Skeletal muscle satellite cell (primary cell): ENCODE measurements at regions not wholly inside any gene's neighbourhood (a gene's known extent, or its start where the extent isn't known, plus 50 kb on each side); places are given as distances from the start of the nearest gene placed in this dataset.

Experiments
- H3K27me3 ChIP-seq: 2 replicates; pipeline ENCODE4 v1.7.0; 2013; ENCODE audit warnings: low read length; ENCODE audit not compliant: control insufficient read depth, insufficient read depth
- H3K36me3 ChIP-seq: 2 replicates; pipeline ENCODE4 v1.7.0; 2013; ENCODE audit warnings: mild to moderate bottlenecking, control low read depth, low read length; ENCODE audit not compliant: insufficient read depth
- H3K4me1 ChIP-seq: 2 replicates; pipeline ENCODE4 v1.7.0; 2013; ENCODE audit warnings: low read length; ENCODE audit not compliant: control insufficient read depth, insufficient read depth
- H3K4me2 ChIP-seq: 2 replicates; pipeline ENCODE4 v1.7.0; 2013; ENCODE audit warnings: mild to moderate bottlenecking, low read length
- H3K4me3 ChIP-seq: 2 replicates; pipeline ENCODE4 v1.7.0; 2013; ENCODE audit warnings: low read length
- H3K9ac ChIP-seq: 2 replicates; pipeline ENCODE4 v1.7.0; 2013; ENCODE audit warnings: mild to moderate bottlenecking, low read depth, low read length, moderate library complexity
- H3K9me3 ChIP-seq: replicated peaks from 2 replicates; pipeline ENCODE4 v1.7.0; 2013; ENCODE audit warnings: mild to moderate bottlenecking, control low read depth, low read length

GRCh38 chr6:147132889-147133288 lies 71.3 kb upstream of the STXBP5 start:
- Histone ChIP-seq H3K4me2 (no peak overlapping the region), H3K36me3 (no peaks in the 10 kb centered on the region), H3K27me3 (no peaks in the 10 kb centered on the region), H3K9ac (no peak overlapping the region), H3K4me1 (peaks cover 11% of the 10 kb centered on the region), H3K9me3 (no peaks in the 10 kb centered on the region), H3K4me3 (no peak overlapping the region)

DNA sequence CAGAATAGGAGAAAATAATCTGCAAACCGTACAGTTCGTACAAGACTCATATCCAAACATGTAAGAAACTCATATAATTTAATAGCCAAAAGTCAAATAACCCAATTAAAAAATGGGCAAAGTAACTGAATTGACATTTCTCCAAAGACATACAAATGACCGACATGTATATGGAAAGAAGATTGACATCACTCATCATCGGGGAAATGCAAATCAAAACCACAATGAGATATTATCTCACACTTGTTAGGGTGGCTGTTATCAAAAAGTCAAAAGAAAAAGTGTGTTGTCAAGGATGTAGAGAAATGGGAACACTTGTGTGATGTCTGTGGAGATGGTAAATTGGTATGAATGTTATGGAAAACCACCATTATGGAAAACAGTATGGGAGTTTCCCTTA lies 70.5 kb upstream of the STXBP5 start:
- no peaks in the 10 kb centered on the region for H3K27me3 ChIP-seq
- no peaks in the 10 kb centered on the region for H3K9me3 ChIP-seq
- H3K9ac ChIP-seq, result no peak overlapping the region

DNA sequence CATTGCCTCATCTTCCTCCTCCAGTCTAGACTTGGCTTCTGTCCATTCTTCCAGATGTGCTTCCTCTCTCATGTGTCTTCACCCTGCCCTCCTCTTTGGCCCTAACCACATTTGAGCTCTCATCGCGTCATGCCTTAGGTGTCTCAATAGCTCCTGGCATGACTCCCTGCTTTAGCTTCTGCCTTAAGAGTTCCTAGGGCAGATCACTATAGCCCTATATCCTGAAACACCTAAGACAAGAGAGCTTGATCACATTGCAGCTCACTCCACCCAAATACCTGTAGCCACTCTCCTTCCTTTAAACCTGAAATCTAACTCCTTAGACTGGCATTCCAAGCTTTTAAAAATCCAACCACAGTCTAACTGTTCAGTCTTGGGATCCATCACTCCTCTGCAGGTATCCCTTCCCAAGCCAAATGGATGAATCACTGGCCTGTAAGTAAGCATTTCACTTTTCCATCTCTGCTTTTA lies 69.0 kb upstream of the STXBP5 start:
- no peak overlapping the region for H3K4me2 ChIP-seq
- no peaks in the 10 kb centered on the region for H3K36me3 ChIP-seq
- no peak overlapping the region for H3K4me3 ChIP-seq
- no peaks in the 10 kb centered on the region for H3K9me3 ChIP-seq
- peaks cover 11% of the 10 kb centered on the region for H3K4me1 ChIP-seq
- no peak overlapping the region for H3K9ac ChIP-seq
- H3K27me3 ChIP-seq, result no peaks in the 10 kb centered on the region

More for the DNA sequence above, 70.5 kb upstream of the STXBP5 start:
- Histone ChIP-seq H3K4me2 (no peak overlapping the region), H3K4me3 (no peak overlapping the region), H3K36me3 (no peaks in the 10 kb centered on the region), H3K4me1 (peaks cover 11% of the 10 kb centered on the region)

GRCh38 chr6:147136057-147136456 lies 68.2 kb upstream of the STXBP5 start:
- H3K4me3 ChIP-seq, result no peak overlapping the region
- no peak overlapping the region for H3K9ac ChIP-seq
- H3K9me3 ChIP-seq, result no peaks in the 10 kb centered on the region
- no peaks in the 10 kb centered on the region for H3K27me3 ChIP-seq
- no peaks in the 10 kb centered on the region for H3K36me3 ChIP-seq
- H3K4me2 ChIP-seq, result no peak overlapping the region
- H3K4me1 ChIP-seq, result peaks cover 11% of the 10 kb centered on the region

DNA sequence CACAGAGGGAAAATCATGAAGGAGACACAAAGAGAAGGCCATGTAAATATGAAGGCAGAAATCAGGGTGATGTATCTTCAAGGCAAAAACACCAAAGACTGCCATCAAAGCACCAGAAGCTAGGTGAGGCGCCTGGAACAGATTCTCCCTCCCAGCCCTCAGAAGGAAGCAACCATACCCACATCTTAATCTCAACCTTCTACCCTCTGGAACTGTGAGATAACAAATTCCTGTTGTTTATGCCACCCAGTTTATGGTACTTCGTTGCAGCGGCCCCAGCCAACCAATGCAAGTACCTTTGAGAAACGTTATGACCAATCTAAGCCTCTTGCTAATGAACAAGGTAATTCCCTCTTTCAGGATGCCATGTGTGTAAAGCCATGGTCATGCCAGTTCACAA lies 66.2 kb upstream of the STXBP5 start:
- H3K27me3 ChIP-seq, result no peaks in the 10 kb centered on the region

DNA sequence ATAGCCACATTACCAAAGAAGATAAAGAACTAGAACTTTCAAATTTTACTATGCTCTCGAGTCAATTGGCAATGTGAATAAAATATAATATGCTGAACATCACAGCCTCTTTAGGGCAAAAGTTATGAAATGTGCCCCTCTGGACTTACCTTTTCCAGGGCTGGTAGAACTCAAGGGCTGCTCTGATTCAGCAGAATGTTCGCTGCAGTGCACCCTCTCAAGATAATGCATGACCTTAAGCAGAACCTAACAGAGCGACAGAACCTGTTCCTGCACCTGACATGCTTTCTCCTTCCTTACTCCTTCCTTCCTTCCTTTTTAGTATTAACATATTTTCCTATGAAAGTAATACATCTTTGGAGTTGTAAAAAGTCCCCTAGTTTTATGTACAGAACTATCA lies 65.4 kb upstream of the STXBP5 start:
- H3K27me3 ChIP-seq, result no peaks in the 10 kb centered on the region
- H3K9ac ChIP-seq, result no peak overlapping the region
- H3K36me3 ChIP-seq, result no peaks in the 10 kb centered on the region
- H3K4me3 ChIP-seq, result no peak overlapping the region
- H3K4me1 ChIP-seq, result peaks cover 15% of the 10 kb centered on the region
- H3K9me3 ChIP-seq, result no peaks in the 10 kb centered on the region
- no peak overlapping the region for H3K4me2 ChIP-seq

More for the DNA sequence above, 66.2 kb upstream of the STXBP5 start:
- no peak overlapping the region for H3K4me2 ChIP-seq
- no peak overlapping the region for H3K9ac ChIP-seq
- peaks cover 15% of the 10 kb centered on the region for H3K4me1 ChIP-seq
- H3K36me3 ChIP-seq, result no peaks in the 10 kb centered on the region
- H3K4me3 ChIP-seq, result no peak overlapping the region
- no peaks in the 10 kb centered on the region for H3K9me3 ChIP-seq

GRCh38 chr6:147141711-147142308 lies 62.4 kb upstream of the STXBP5 start:
- Histone ChIP-seq H3K9me3 (no peaks in the 10 kb centered on the region), H3K4me2 (no peak overlapping the region), H3K4me3 (no peak overlapping the region), H3K9ac (no peak overlapping the region), H3K27me3 (no peaks in the 10 kb centered on the region), H3K36me3 (no peaks in the 10 kb centered on the region), H3K4me1 (peaks cover 8% of the 10 kb centered on the region)

DNA sequence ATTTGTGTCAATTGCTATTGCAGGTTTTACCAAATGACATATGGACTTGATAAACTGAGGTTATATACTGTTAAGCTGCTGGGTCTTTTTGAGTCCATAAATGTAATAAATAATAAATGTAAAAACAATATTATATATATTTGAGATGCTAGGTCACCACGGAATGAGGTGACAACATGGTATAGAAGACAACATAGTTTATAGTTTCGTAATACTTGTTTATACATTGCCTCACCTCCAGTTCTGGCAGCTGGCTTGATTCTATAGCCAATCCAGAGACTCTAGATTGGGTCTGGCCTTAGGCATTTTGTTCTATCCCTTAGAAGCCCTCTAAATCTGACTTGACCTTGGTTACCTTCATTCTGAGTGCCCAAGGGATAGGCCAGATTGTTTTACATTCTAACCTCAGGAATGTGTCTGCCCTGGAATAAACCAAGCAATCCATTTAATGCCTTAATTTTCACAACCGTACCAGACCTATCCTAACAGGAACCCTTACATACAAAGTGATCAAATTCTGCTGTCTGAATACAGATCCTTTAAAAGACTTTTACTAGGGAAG lies 61.5 kb upstream of the STXBP5 start:
- no peak overlapping the region for H3K4me2 ChIP-seq
- no peak overlapping the region for H3K9ac ChIP-seq
- H3K36me3 ChIP-seq, result no peaks in the 10 kb centered on the region
- H3K4me3 ChIP-seq, result no peak overlapping the region
- H3K4me1 ChIP-seq, result peaks cover 8% of the 10 kb centered on the region
- H3K9me3 ChIP-seq, result no peaks in the 10 kb centered on the region
- no peaks in the 10 kb centered on the region for H3K27me3 ChIP-seq

GRCh38 chr6:147149092-147149491 lies 55.1 kb upstream of the STXBP5 start:
- H3K4me1 ChIP-seq, result peaks cover 9% of the 10 kb centered on the region
- no peak overlapping the region for H3K9ac ChIP-seq
- no peaks in the 10 kb centered on the region for H3K36me3 ChIP-seq
- no peaks in the 10 kb centered on the region for H3K27me3 ChIP-seq
- H3K4me2 ChIP-seq, result no peak overlapping the region
- no peaks in the 10 kb centered on the region for H3K9me3 ChIP-seq
- no peak overlapping the region for H3K4me3 ChIP-seq

DNA sequence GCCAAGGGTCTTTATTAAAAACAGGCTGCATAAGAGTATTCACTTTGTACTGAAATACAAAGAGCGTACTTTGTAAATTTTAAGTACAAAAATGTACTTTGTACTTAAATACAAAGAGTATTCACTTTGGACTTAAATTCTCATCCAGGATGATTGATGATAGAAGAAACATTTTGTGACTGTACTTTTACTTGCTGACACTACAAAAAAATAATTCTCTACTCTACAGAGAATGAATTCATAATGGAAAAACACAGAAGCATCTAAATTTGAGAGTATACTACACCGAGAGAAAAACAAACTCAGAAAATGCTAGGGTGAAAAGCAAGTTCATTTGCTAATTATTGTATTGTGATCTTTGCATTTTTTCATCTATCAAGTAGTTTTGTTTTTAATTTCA lies 54.4 kb upstream of the STXBP5 start:
- no peaks in the 10 kb centered on the region for H3K36me3 ChIP-seq
- H3K27me3 ChIP-seq, result no peaks in the 10 kb centered on the region
- H3K9me3 ChIP-seq, result no peaks in the 10 kb centered on the region
- no peak overlapping the region for H3K4me2 ChIP-seq
- no peak overlapping the region for H3K4me3 ChIP-seq
- no peak overlapping the region for H3K9ac ChIP-seq
- H3K4me1 ChIP-seq, result peaks cover 15% of the 10 kb centered on the region

DNA sequence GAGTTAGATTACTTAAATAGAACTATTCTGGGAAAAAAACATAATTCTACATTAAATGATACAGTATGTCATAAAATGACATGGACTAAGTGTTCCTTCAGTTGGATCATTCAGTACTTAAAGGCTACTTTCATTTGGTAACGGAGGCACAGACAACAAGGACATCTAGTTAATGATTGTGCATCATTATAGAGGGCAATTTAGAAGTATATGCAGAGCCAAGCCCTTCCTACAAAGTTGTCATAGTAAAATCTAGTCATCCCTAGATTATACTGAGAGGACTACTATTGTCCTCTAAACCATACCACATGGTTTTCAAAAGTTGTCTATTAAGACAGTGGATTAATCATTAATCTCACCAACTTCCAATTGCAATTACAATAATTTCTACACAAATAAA lies 53.9 kb upstream of the STXBP5 start:
- Histone ChIP-seq H3K4me1 (peaks cover 19% of the 10 kb centered on the region), H3K4me2 (no peak overlapping the region), H3K9ac (no peak overlapping the region), H3K36me3 (no peaks in the 10 kb centered on the region), H3K27me3 (no peaks in the 10 kb centered on the region), H3K9me3 (no peaks in the 10 kb centered on the region), H3K4me3 (no peak overlapping the region)
